ENCODE measurements at regions not wholly inside any gene's neighbourhood (a gene's known extent, or its start where the extent isn't known, plus 50 kb on each side); places are given as distances from the start of the nearest gene placed in this dataset.

DNA sequence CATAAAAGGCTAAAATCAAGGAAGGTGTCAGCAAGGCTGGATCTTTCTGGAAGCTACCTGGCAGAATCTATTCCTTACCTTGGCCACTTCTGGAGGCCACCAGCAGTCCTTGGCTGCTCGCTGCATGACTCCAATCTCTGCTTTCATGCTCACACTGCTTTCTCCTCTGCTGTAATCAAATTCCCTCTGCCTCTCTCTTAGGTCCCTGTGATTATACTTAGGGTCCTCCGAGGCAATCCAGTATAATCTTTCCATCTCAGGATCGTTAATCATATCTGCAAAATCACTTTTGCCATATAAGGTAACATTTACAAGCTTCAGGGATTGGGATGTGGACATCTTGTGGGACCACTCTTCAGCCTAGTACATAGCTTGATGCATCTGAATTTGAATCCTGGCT lies 110.7 kb upstream of the IVNS1ABP start:
- in situ Hi-C loops (cut with MboI; ENCODE audit: low pct_unique_long_range_greater_than_20kb, low sequenced_read_pairs): no loop called here
- DNase-seq: no peak

DNA sequence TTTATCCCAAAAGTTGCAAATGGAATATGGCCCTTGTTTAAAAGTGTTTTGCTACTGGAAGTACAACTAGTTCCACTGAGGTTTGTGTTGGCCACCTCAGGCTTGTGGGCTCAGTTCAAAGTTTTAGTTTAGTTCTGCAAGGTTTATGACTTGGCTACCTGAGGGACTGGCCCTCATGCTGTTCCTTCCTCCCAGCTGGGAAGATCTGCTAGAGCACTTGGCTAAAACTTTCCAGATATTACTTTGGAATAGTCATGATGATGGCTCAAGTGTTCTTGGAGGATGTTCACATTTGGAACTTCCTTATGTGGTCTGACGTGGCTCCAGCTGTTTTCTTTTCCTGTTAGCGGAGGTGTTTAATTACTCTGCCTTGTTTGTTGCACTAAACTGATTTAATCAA lies 110.2 kb upstream of the IVNS1ABP start:
- no peak for DNase-seq
- in situ Hi-C loops (cut with MboI; ENCODE audit: low pct_unique_long_range_greater_than_20kb, low sequenced_read_pairs): no loop called here

DNA sequence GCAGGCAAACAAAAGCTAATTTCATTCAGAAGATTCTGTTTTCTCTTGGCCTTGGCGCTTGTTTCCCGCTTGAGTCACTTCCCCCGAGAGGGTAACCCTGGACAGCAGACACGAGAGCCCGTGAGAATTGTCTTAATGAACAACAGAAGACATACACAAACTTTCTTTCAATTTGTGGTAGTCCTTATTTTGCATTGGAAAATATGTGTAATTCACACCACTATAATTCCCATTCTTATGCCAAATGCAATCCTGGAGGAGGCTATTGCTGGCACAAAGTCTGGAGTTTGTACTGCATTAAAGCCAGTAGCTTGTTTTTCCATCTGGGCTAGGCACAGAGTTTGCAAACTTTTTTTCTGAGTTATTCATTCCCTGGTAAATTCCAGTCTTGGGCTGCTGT lies 109.8 kb upstream of the IVNS1ABP start:
- in situ Hi-C loops (cut with MboI; ENCODE audit: low pct_unique_long_range_greater_than_20kb, low sequenced_read_pairs): no loop called here
- no peak for DNase-seq

DNA sequence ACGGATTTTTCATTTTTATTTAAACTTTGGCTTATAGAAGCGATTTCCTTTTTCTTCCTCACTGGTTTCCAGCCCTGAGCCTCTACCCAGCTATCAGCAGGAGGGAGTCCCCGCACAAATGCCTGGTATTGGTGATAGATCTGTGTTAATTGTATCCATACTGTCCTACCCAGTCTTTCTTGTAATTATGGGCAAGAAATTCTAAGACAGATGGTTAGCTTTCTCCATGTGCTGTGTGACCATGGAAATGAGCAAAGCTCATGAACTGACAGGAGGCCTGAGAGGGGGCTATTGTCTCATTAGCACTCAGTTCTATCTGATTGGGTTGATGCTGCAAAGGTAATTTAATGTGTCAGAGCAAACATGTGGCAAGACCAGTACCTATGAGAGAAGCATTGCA lies 108.1 kb upstream of the IVNS1ABP start:
- in situ Hi-C loops (cut with MboI; ENCODE audit: low pct_unique_long_range_greater_than_20kb, low sequenced_read_pairs): no loop called here
- no peak for DNase-seq

DNA sequence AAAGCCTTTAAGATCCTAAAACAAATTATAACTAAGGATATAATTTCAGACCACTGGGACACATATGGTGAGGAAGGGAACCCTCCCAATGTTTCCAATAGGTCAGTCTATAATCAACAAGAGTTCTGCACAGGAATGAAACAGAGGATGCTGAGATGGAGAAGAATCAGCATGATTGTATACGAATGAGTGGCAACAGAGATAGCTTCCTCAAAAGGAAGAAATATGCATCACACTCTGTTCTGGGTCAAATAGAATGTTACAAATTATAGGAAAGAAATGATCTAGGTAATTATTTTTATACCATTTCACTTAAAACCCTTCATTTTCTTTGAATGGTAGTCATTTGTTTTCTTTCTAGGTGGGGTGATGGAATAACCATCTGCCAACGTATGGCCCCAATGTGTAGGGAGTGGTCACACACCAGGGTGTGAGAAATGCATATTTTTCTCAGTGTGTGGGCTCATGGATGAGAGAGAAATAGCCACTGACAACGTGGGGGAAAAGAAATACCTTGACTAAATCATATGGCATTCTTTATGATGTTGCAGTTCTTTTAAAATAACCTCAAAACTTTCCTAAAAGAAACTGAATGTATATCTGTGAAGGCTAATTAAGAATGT lies 104.6 kb upstream of the IVNS1ABP start:
- DNase-seq: no peak
- in situ Hi-C loops (cut with MboI; ENCODE audit: low pct_unique_long_range_greater_than_20kb, low sequenced_read_pairs): no loop called here

DNA sequence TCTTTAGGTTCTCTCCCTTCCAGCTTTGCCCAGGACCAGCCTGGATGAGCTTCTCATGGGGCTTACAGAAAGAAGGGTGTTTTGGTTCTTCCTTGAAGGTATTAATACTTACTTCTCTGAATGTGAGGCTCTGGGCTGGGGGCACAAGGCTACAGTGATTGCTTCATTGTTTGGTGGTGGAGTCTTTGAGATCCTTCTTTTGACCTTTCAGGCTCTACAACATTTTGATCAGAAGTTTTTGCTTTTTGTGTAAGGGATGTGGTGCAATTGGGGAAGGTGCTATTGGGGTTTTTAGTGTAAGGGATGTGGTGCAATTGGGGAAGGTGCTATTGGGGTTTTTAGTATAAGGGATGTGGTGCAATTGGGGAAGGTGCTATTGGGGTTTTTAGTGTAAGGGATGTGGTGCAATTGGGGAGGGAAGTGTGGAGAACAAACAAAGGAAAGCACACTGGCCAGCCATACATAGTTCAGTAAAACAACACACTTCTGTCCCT lies 103.6 kb upstream of the IVNS1ABP start:
- in situ Hi-C loops (cut with MboI; ENCODE audit: low pct_unique_long_range_greater_than_20kb, low sequenced_read_pairs): no loop called here
- no peak for DNase-seq

DNA sequence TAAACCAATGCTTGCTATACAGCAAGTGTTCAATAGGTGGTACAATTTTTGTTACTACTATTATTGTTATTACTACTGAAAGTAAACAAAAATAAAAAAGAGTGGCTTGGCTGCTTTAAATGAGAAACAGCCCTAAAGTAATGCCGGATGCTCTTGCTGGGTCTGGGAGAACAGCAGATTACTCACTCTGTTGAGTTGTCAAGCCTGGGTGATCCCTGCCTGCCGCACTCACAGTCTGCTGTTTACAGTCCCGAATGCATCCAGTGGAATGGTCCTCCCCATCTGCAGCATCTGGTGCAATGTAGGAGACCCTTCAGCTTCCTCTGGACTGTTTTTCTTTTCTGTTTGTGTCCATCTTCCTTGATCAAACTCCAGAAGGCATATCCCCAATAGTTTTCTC lies 102.7 kb upstream of the IVNS1ABP start:
- in situ Hi-C loops (cut with MboI; ENCODE audit: low pct_unique_long_range_greater_than_20kb, low sequenced_read_pairs): no loop called here
- DNase-seq: no peak

DNA sequence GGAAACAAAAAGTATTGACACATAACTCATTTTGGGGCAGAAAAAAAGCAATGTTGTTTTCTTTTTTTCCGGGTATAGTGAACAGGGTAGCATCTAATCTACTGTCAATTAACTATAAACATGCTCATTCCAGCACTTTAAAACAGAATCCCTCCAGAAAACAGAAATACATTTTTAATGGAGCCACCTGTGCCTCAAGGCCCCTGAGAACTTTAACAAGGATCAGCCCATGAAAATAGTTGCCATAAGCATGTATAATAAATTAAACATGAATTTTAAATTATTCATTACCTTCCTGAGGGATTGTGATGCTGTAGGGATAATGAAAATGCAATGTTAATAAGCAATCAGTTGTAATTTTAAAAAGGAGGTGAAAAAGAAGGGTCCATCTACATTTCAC lies 101.4 kb upstream of the IVNS1ABP start:
- DNase-seq: no peak
- in situ Hi-C loops (cut with MboI; ENCODE audit: low pct_unique_long_range_greater_than_20kb, low sequenced_read_pairs): no loop called here

DNA sequence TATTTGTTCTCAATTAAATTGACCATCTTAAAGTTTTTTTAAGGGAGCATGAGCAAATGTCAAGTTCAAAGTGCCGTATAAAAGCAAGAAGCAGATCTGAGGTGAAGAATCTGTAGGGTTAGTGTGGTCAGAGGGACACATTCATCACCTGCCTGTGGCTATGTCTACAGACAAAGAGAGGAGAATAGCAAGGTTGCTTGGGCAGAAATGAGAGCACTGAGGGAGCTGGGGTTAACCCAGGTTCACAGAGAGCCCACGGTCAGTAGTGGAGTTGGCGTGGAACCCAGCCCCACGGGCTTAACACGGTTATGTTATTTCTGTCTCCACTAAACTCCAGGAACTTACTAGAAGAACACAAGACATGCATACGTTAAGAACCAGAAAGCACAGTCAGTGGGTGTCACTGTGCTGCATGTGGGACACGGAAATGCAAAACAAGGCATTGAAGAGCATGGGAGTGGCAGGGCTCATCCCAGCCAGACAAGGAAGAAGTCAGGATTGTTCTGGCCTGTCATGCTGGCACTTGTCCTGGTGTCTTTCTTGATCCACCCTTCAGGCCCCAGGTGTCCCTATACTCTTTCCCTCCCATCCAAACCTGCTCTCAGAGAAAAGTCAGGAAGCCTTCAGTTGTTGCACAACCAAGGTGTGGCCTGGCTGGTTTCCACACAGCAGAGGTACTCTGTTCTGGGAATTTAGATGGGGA lies 95.5 kb upstream of the IVNS1ABP start:
- in situ Hi-C loops (cut with MboI; ENCODE audit: low pct_unique_long_range_greater_than_20kb, low sequenced_read_pairs): no loop called here
- no peak for DNase-seq

DNA sequence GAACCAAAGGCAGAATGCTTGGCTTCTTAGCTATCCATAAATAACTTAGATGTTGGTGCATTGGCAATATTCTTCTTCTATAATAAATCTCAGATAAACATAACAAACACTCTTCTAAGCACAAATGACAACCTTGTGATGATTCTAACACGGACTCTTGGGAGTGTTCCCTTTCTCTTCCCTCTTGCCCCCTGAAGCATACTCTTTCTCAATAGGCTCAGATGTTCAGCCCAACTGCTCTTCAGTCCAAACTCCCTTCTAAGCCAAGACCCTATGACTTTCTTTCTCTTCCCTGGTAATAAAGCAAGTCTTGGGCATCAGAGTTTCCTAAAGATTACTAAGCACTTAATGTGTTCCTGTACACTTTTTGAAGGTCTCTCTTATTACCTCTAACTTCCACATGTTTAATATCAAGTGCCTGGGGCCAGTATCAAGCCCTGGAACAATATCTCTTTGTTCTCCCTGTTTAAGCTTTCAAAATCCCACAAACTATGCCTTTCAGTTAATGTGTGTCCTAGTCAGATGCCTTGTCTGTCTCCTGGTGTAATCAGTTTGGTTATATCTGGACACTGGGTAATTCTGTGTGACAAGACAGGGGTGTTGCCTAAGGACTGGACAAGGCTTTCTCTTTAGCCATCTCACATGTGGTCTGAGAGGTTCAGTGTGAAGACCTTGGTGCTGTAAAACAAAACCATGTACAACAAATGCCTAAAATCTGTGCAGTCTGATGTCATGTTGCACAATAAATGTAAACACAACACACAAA lies 92.9 kb upstream of the IVNS1ABP start:
- in situ Hi-C loops (cut with MboI; ENCODE audit: low pct_unique_long_range_greater_than_20kb, low sequenced_read_pairs): no loop called here

DNA sequence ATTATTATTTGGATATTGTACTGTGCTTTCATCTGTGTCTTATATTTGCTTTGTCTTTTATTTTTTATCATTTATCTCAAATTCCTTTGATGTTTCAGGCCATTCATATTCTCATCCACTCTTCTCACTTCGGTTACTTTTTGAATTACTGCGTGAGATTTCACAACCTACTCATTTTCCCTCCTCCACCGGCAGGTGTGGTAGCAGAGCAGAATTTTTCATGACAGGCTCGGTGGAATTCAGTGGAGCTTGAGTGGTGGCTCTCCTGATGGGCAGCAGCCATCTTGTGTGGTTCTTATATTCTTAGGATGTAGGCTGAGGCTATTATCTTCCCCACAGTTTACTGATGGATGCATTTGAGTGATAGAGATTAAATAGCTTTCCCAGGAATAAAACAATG lies 92.3 kb upstream of the IVNS1ABP start:
- no peak for DNase-seq
- in situ Hi-C loops (cut with MboI; ENCODE audit: low pct_unique_long_range_greater_than_20kb, low sequenced_read_pairs): no loop called here

More for the DNA sequence above, 92.9 kb upstream of the IVNS1ABP start:
- DNase-seq: no peak

DNA sequence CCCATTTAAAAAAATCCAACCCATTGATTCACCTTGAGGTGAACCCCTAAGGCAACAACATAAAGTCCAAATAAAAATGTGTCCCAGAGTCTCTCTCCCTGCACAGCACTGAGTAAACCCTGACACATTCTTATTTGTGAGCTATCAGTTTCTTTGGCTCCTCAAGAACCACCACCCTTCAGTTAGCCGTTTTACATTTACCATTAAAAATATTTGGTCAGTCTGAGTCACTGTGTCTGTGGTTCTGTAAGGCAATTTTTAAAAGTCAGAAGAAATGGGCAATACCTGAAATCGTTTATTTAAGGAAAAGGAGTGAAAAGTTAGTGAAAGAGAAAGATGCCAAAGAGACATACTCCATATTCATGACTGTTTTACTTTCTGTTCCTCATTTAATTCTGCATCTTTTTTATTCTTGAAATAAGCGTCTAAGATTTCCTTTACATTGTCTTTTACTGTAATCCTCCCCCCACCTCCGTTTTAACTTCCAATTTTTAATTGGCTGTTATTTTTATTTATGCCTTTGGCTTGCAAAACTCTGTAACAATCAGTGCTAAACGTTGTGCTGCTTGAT lies 91.7 kb upstream of the IVNS1ABP start:
- in situ Hi-C loops (cut with MboI; ENCODE audit: low pct_unique_long_range_greater_than_20kb, low sequenced_read_pairs): no loop called here
- no peak for DNase-seq

DNA sequence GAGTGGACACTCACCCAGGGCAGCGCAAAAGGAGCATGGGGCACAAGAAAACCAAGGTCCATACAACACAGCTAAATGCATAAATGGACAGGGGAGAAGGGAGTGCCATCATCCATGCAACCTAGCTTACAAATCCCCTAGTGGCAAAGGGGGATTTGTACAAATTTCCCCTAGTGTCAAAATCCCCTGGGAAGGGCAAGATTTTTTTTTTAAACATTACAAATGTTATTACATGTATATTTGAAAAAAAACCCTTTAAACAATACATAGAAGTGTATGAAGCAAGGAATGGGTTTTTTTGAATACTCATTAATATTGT lies 89.6 kb upstream of the IVNS1ABP start:
- DNase-seq: no peak
- in situ Hi-C loops (cut with MboI; ENCODE audit: low pct_unique_long_range_greater_than_20kb, low sequenced_read_pairs): no loop called here

DNA sequence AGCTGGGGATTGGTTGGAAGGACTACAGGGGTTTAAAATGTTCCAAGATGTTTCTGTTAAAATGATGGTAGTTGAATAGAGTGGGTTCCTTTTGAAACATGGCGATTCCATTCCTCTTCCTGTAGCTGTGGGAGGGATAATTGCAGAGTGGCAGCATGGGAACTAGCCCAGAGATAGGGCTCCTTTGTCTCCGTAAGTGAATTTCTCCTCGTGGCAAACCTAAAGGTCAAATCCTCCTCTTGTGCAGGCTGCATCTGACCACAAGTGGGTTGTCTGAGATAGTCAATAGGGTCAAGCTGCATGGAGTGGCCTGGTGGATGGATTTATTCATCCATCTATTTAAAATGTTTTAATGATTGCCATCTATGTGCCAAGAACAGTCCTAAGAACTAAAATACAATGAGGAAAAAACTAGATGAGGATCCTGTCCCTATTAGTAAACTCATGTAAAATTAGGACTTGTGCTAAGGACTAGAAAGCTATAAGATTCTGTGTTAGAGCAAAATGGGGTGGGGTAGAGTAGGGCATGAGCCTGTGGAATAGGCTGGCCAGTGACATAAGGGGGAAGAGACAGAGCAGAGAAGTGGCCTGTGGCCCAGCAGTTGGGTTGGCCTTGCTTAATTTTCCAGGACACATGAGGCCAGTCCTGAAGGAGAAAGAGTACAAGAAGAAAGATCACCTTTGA lies 89.1 kb upstream of the IVNS1ABP start:
- in situ Hi-C loops (cut with MboI; ENCODE audit: low pct_unique_long_range_greater_than_20kb, low sequenced_read_pairs): no loop called here
- no peak for DNase-seq

DNA sequence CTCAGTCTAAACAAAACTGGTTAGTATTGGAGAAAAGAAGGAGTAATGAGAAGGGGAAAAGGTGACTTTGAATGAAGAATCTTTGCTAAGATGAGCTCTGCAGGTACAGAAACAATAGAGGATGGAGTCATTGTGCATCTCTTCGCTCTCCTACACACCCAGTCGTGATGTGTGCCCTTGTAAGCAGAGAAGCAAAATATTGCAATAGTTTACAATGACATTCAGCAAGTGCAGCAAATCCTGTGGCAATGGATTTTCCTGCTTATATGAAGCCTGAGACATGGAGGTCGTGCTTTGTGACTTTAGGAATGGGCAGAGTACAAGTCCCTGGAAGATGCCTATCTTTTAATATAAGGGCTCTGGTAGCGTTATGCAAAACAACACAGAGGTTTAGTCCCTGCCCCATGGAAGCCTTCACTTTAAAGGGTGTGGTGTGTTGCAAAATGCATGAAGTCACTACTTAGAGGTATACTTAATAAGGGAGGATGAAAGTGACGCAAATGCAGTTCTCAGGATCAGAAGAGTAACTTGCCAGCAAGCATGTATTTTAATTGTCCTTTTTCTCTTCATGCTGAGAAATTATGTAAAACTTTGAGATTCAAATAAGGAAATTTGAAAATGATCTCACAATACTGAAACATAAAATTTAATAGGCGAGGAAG lies 88.0 kb upstream of the IVNS1ABP start:
- no peak for DNase-seq
- in situ Hi-C loops (cut with MboI; ENCODE audit: low pct_unique_long_range_greater_than_20kb, low sequenced_read_pairs): no loop called here

DNA sequence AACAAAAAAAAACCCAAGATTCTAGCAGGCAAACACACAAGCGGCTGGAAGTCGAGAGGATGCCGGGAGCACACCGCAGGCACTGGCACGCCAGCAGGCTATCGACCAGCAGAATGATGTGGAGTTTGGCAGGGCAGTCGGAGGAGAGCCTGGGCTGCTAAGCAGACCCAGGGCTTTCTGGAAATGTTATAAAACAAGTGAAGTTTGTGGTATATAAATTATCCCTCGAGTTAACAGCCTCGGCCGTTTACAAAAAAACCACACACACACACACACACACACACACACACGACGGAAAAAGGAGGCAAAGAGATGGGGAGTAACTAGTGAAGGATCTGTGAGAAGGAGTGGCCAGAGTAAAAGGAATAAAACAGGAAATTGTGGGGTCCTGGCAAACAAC lies 87.2 kb upstream of the IVNS1ABP start:
- no peak for DNase-seq
- in situ Hi-C loops (cut with MboI; ENCODE audit: low pct_unique_long_range_greater_than_20kb, low sequenced_read_pairs): no loop called here

DNA sequence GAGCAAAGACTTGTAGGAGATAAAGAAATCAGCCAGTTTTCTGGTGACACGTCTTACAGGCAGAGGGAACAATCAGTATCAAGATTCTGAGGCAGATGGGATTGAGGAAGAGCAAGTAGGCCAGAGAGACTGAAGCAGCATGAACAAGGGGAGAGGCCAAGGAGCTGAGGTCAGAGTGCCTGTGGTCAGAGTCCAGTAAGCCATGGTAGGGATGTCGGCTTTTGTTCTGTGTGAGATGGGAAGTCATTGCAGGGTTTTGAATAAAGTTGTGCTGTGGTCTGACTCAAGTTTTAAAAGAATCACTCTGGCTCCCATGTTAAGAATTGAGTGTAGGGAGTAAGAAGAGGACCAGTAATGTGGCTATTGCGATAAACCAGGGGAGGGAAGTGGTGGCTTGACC lies 85.9 kb upstream of the IVNS1ABP start:
- no peak for DNase-seq
- in situ Hi-C loops (cut with MboI; ENCODE audit: low pct_unique_long_range_greater_than_20kb, low sequenced_read_pairs): no loop called here

DNA sequence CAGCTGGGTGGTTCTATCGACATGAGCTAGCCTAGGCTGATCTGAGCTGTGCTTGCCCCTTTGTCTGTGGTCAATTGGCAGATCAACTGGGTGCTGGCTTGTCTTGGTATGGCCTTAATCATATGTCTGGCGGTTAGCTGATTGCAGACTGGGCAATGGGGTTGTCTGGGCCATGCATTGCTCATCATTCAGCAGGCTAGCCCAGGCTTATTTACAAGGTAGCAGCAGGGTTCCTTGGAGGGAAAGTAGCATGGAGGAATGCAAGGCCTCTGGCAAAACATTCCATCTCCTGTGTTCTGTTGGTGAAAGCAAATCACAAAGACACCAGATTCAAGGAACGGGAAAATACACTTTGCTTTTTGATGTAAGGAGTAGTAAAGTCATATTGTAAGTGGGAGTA lies 84.0 kb upstream of the IVNS1ABP start:
- in situ Hi-C loops (cut with MboI; ENCODE audit: low pct_unique_long_range_greater_than_20kb, low sequenced_read_pairs): no loop called here
- DNase-seq: no peak

DNA sequence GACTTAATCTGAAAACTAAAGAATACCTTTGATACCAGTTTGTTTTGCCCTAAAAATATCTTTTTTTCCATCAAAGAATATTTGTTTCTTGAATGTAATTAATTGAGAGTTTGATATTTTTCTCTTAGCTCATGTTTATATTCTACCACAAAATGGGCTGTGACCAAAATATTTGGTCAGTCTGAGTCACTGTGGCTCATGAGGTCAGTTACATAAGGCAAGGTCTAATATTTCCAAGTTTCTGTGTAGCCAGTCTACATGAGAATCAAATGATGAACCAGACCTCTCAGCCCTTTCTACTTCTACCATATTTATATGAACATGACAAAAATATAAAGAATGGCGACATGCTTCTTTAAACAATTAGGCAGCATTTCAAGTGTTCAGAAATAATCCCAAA lies 83.0 kb upstream of the IVNS1ABP start:
- DNase-seq: no peak
- in situ Hi-C loops (cut with MboI; ENCODE audit: low pct_unique_long_range_greater_than_20kb, low sequenced_read_pairs): no loop called here

Measured in KBM-7 (cell line).